Mesenteric fat pad (tissue), 1 donor: ENCODE measurements at regions not wholly inside any gene's neighbourhood (a gene's known extent, or its start where the extent isn't known, plus 50 kb on each side); places are given as distances from the start of the nearest gene placed in this dataset.

Source experiments
- DNase-seq: peaks from one replicate; pipeline ENCODE4 v3.0.0-alpha.2; 2020; ENCODE audit warnings: low spot score
- donor health status: DM: yes; HTN: yes; CAD: no.

DNA sequence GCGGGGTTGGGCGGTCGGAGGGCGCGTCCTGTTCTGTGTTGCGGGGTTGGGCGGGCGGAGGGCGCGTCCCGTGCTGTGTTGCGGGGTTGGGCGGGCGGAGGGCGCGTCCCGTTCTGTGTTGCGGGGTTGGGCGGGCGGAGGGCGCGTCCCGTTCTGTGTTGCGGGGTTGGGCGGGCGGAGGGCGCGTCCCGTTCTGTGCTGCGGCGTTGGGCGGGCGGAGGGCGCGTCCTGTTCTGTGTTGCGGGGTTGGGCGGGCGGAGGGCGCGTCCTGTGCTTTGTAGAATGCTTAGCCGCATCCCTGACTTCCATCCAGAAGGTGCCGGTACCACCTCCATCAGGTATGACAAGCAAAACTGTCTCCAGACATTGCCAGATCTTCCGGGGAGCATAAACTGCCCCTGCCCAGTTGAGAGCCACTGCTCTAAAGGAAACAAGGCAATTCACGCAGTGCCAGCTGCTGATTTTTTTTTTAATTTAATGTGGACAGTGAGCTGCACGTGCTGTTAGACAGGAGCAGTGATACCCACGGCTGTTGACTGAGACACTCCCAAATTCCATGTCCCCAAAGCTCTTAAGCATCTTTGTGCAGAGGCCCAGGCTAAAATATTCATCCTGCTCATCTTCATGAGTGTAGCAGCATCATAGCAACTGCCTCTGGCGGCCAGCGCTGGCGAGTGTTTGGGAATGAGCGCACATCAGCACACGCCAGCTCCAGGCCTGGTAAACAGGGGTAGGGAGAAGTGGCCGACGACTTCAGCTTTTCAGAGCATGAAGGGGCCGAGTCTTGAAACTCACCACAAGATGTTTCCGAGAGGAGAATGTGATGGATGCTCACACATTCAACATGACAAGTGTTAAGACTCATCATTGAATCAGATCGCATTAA lies 284.4 kb upstream of the CDH4 start:
- peak; percentile 74 for DNase-seq

DNA sequence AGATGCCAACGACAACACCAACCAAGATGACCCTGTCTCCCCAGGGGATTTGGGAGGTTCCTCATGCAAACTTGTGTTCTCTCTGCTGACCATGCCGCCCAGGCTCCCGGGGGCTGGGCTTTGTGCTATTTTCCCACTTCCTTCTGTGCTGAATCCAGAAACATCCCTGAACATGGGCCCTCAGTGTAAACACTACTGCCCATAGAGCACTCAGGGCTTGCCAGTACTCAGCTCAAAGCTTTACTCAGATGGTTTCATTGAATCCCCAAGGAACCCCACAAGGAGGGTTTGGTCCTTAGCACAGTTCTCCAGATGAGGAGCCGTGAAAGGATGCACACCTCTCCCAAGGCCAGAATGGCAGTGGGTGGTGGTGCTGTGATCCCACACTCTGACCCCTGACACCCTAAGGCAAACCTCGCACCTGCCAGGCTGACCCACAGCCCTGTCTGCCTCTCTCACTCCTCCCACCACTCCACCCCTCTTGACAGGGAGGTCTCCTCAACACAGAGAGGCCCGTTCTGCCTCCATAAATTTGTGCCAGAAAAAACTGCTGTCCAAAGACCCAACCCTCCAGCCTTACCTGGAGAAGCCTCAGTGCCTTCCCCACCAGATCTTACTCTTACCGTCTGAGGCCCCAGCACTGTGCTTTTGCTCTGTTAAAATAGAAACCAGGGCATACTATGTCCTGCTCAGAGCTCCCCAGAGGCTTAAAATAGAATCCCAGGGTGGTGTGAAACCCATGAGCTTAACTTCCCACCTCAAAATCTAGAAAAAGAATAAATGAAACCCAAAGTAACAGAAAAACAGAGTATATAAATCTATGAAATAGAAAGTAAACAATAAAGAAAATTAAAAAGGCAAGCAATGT lies 283.0 kb upstream of the CDH4 start:
- peak; percentile 45 for DNase-seq

DNA sequence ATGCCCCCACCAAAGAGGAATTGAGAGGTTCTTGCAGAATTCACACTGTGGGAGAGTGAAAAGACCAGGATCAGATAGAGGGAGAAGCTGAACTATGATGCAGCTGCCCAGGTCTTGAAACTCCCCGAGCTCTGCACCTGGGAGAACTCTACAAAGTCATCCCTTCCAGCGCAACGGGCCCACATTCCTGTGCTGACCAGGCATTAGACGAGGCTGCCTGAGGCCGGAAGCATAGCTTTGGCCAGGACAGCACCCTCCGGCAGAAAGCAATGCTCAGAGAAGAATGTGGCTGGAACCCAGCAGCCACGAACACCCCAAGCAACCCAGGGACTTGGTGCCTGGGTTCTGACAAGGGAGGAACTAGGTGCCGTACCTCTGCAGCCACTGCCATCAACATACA lies 281.5 kb upstream of the CDH4 start:
- DNase-seq: peak; percentile 72

- DNase-seq: no peak
Observed at GRCh38 chr20:60974022-60974421, 278.0 kb upstream of the CDH4 start.

DNA sequence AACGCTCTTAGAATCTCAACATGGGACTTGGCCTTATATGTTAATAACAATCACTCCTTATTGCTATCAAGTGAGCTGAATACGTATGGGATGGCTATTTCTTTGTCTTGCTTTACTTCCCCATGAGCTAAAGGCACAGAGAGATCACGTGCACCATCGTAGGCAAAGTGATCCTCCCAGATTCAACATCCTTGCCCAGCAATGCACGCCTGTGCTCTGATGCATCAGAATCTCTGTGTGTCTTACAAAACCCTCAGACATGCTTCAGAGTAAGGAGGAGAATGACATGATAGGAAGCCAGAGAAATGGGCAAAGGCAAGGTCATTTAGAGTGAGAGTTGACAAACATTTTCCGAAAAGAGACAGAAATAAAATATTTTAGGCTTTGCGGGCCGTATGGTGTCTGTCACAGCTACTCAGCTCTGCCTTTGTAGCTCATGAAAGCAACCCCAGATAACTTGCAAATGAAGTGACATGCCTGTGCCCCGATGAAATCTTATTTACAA lies 277.6 kb upstream of the CDH4 start:
- DNase-seq: no peak

DNA sequence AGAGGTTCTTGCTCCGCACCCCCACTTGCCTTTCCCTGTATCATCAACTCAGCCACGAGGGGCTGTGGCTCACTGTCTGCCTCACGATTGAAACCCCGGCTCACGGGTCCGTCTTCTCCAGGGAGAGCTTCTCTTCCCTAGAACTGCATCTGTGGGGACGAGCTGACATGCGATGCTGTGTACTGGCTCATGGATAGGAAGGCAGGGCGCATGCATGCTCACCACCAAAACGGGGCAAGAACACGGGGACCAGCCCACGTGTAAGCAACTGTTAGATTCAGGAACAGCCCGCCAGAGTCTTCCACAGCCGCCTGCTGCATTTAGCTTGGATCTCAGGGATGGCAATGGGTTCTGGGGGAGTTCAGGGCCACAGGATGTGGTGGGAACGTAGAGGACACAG lies 275.9 kb upstream of the CDH4 start:
- DNase-seq: no peak

DNA sequence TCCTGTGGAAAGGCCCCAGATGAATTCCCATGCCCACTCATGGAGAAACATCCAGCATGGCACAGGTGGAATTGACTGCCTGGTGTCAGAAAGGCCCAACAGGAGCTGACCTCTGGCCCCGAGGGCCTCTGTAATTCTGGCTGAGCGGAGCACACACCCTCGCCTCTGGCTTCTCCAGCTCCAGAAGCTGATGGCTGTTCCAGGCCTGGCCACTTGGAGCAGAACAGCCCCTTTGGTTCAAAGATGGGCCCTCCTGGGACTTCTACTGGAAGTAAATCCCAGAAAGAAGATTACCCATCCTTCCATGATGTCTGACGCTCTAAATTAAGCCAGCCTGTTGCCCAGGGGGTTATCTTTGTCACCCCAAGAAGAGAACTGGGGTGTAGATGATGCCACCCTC lies 275.1 kb upstream of the CDH4 start:
- DNase-seq: no peak

GRCh38 chr20:60977901-60978300 lies 274.2 kb upstream of the CDH4 start:
- DNase-seq: no peak

DNA sequence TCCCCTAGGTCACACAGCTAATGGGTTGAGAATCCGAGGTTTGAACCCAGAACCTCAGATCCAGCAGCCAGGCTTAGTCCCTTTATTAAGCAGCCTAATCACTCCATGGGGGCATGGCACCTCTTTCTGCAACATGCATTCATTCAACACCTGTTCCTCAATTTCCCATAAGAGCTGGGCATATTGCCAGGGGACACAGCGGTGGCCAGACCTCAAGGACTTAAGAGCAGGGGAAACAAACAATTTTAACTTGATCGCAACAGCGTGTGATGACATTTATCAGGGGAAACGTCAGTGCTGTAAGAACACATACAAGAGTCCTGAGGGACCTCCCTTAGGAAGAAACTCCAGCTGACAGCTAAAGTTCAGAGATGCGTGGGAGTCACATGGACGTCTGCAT lies 267.4 kb upstream of the CDH4 start:
- no peak for DNase-seq

DNA sequence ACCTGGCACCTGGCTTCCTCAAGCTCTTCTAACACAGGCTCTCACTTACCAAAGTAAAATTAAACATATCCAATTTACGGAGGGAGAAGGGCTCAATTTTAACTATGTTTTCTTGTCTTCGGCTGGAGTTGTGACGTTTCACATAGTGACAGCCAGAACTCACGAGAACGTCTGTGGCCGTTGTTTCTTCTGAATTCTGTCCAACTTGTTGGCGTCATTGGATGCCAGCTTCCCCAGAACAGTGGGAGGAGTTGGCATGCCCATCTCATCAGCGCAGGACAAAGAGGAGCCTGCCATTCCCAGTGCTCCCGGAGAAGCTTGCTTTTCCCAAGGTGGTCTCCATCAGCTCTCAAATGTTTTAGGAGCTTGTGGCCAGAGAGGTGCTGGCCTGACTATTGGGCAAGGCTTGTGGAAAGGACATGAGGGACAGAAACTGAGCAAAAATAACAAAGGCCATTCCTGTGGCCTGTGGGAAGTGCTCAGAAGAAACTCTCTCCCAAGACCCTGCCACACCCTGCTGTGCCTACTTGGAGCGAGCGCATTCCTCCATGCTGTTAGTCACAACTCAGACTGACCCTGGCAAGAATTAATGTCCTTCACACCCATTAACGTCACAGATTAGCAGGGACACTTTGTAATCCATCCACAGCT lies 265.4 kb upstream of the CDH4 start:
- no peak for DNase-seq

- no peak for DNase-seq
Observed at GRCh38 chr20:60990061-60990460, 262.0 kb upstream of the CDH4 start.

DNA sequence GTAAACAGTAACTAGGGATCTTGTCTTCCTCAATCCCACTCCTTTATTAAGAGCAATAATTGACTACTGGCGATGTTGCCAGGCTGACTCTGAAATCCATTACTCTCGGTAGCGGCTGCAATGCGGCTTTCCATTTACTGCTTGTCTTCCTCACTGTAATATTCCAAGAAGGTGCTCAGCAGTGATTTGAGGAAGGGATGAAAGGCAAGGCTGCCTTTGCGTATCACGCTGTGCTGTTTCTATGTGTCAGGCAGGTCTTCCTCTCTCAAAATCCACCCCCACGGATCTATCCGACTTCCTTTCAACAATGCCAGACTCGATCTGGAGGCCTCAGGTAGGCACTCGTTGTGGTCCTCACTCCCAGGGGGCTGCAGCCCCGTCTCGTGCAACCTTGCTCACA lies 261.4 kb upstream of the CDH4 start:
- DNase-seq: no peak

- no peak for DNase-seq
Observed at GRCh38 chr20:60993433-60994044, 258.5 kb upstream of the CDH4 start.

DNA sequence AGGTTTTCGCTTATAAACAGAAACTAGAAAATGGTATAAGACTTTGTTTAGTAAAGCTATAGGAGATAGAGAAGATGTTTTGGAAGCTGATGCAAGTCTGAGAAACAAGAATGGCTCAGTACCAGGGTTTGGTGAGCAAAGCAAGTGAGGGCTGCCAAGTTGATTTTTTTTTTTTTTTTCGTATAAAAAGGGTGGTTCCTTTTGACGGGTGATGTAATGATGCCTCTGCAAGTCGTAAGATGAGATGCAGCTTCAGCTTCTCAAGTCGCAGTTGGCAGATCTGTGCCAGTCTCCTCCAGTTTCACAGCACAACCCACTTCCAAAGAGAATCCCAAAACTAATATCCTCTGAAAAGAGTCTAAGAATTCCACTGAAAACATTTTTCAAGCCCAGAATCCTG lies 252.8 kb upstream of the CDH4 start:
- DNase-seq: no peak

GRCh38 chr20:61002090-61002489 lies 250.0 kb upstream of the CDH4 start:
- no peak for DNase-seq

DNA sequence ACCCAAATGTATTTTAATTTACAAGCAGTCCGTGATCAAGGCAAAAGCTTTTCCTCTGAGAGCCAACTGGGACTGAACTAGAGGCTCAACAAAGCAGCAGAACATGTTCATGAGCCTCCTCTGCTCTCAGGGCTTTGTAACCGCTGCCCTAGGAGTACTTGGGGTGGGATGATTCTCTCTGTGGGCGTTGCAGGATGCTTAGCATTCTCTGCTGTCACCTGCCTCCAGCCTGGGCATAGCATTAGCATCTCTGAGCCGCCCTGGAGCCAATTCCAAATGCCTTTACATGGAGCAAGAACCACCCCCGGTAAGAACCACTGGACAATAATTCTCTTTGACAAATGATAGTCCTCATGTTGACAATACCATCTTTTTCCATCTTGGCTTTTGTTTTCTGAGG lies 237.6 kb upstream of the CDH4 start:
- DNase-seq: no peak

DNA sequence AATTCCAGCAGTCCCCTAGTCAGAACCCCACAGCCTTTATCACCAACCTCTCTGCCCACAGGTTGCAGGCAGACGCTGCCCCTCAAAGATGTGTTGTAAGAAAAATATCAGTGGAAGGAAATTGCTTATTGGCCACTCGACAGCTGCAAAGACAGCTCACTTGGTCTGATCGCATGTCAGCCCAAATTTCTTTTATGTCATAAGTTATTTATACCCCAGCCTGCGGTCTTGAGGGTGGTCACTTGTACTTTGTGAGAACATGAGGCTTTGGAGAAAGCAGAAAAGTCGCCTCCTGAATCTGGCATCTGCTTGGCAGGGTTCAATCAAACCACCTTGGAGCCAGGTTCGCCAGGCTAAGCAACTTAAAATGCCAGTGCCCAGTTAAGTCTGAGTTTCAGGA lies 236.5 kb upstream of the CDH4 start:
- DNase-seq: no peak

- no peak for DNase-seq
Observed at GRCh38 chr20:61019322-61019721, 232.7 kb upstream of the CDH4 start.

DNA sequence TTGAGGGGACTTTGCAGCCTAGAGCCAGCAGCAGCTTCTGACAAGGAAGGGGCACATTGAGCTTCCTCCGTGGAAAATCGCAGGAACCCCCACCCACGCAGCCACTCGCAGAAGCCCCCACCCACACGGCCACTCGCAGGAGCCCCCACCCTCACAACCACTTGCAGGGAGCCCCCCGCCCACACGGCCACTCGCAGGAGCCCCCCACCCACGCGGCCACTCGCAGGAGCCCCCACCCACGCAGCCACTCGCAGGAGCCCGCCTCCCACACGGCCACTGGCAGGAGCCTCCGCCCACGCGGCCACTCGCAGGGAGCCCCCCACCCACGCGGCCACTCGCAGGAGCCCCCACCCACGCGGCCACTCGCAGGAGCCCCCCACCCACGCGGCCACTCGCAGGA lies 228.4 kb upstream of the CDH4 start:
- no peak for DNase-seq

- no peak for DNase-seq
Observed at GRCh38 chr20:61024390-61024789, 227.7 kb upstream of the CDH4 start.

GRCh38 chr20:61025536-61025935 lies 226.5 kb upstream of the CDH4 start:
- no peak for DNase-seq
